Panc1 (cell line): ENCODE measurements at regions not wholly inside any gene's neighbourhood (a gene's known extent, or its start where the extent isn't known, plus 50 kb on each side); places are given as distances from the start of the nearest gene placed in this dataset.

Experiments used
- ATAC-seq: fragments of 200-7000 bp; cut with Tn5 transposase; 2 replicates; pipeline ENCODE4 v1.9.1; 2020; ENCODE audit warnings: mild to moderate bottlenecking, moderate library complexity
- BruUV-seq: library from RNA; stranded (reverse); fragments of 400-500 nt; replicated peaks from 2 replicates; lab custom pipeline; 2021; lab: Mats Ljungman, UMichigan
- CTCF ChIA-PET: fragments of 300-600 bp; sonication (Branson Sonifier 250); formaldehyde crosslinking; loops from one replicate; lab custom pipeline; 2022; ENCODE audit warnings: antibody characterized with exemption; lab: Charles Lee
- POLR2A ChIA-PET: fragments of 300-600 bp; sonication (Branson Sonifier 250); formaldehyde crosslinking; loops from one replicate; lab custom pipeline; 2022; ENCODE audit warnings: antibody characterized with exemption; lab: Charles Lee
- DNase-seq: peaks from one replicate; pipeline ENCODE4 v3.0.0-alpha.2; 2010; ENCODE audit warnings: low read depth, low spot score
- H3K27ac ChIP-seq: 2 replicates; pipeline ENCODE4 v1.5.1; 2011; ENCODE audit warnings: mild to moderate bottlenecking, low read length, inconsistent platforms
- H3K27me3 ChIP-seq: fragments of 200-500 bp; sonication (Bioruptor generic); 2 replicates; pipeline ENCODE4 v1.6.0; 2014; ENCODE audit warnings: low read length, inconsistent platforms; ENCODE audit not compliant: control insufficient read depth, insufficient read depth
- H3K36me3 ChIP-seq: fragments of 200-500 bp; sonication (Bioruptor generic); 2 replicates; pipeline ENCODE4 v1.5.1; 2014; ENCODE audit warnings: inconsistent platforms, mild to moderate bottlenecking, low read length, moderate library complexity; ENCODE audit not compliant: control insufficient read depth, insufficient read depth
- H3K4me1 ChIP-seq: 2 replicates; pipeline ENCODE4 v1.5.1; 2011; ENCODE audit warnings: inconsistent platforms, mild to moderate bottlenecking, low read length, moderate library complexity; ENCODE audit not compliant: control insufficient read depth, insufficient read depth
- H3K4me3 ChIP-seq, 2 experiments: 2 replicates each; pipeline ENCODE4 v1.5.1; 2011 to 2012; ENCODE audit warnings: low read depth in 2 of 2, low read length in 2 of 2, mild to moderate bottlenecking in 2 of 2, inconsistent platforms in 1 of 2, moderate library complexity in 1 of 2
- H3K9me3 ChIP-seq: fragments of 200-500 bp; sonication (Bioruptor generic); 2 replicates; pipeline ENCODE4 v1.5.1; 2014; ENCODE audit warnings: low read depth, mild to moderate bottlenecking, inconsistent platforms, low read length, moderate library complexity; ENCODE audit not compliant: control insufficient read depth, insufficient read depth
- POLR2AphosphoS5 ChIP-seq: IDR thresholded peaks from 2 replicates; pipeline ENCODE4 v1.6.1; 2012; ENCODE audit warnings: mild to moderate bottlenecking, low read depth, low read length, moderate library complexity
- SIN3A ChIP-seq: IDR thresholded peaks from 2 replicates; pipeline ENCODE4 v1.6.1; 2012; ENCODE audit warnings: low read depth, mild to moderate bottlenecking, low read length, moderate library complexity, borderline replicate concordance; ENCODE audit not compliant: insufficient read depth
- TCF7L2 ChIP-seq: IDR thresholded peaks from 2 replicates; pipeline ENCODE4 v1.6.1; 2011; ENCODE audit warnings: mild to moderate bottlenecking, low read depth, low read length, inconsistent platforms
- in situ Hi-C: cut with HindIII; loops from 2 replicates; pipeline ENCODE4 v1.10.0; 2016; ENCODE audit warnings: low sequenced_read_pairs, low pct_unique_long_range_greater_than_20kb
- intact Hi-C: fragments of 100-400 bp; cut with micrococcal nuclease; formaldehyde crosslinking; loops from one replicate; pipeline ENCODE4 v1.10.0; 2022; ENCODE audit not compliant: unreplicated experiment
- TF ChIP-seq, protein P1 (sequence below), 2 experiments: IDR thresholded peaks; 2 replicates each; pipeline ENCODE4 v1.6.1; 2011 to 2012; ENCODE audit warnings: low read depth in 2 of 2, control low read depth in 1 of 2, low read length in 1 of 2, mild to moderate bottlenecking in 1 of 2, moderate library complexity in 1 of 2; ENCODE audit not compliant: insufficient read depth in 1 of 2
- TF ChIP-seq, protein P2 (sequence below): fragments of 450-650 bp; IDR thresholded peaks from 2 replicates; pipeline ENCODE4 v1.5.1; 2017; ENCODE audit warnings: mild to moderate bottlenecking

DNA sequence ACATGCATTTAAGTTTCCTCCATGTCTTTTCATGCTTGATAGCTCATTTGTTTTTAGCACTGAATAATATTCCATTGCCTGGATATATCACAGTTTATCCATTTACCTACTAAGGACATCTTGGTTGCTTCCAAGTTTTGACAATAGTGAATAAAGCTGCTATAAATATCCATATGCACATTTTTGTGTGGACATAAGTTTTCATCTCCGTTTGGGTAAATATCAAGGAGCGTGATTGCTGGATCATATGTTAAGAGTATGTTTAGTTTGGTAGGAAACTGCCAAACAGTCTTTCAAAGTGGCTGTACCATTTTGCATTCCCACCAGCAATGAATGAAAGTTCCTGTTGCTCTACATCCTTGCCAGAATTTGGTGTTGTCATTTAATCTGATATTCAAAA lies 172.5 kb downstream of the DHX15 start:
- no peak for ATAC-seq
- BruUV-seq = no TSS peak
- Histone ChIP-seq H3K9me3 (no peaks in the 10 kb centered on the region), H3K36me3 (no peaks in the 10 kb centered on the region), H3K27ac (no peak overlapping the region), H3K4me3 (no peak overlapping the region), H3K27me3 (no peaks in the 10 kb centered on the region), H3K4me1 (no peaks in the 10 kb centered on the region)
- POLR2A ChIA-PET = no interaction called here
- no peak for DNase-seq
- intact Hi-C loops = no loop called here
- no peak for TF ChIP-seq SIN3A
- TF ChIP-seq, protein P1, sequence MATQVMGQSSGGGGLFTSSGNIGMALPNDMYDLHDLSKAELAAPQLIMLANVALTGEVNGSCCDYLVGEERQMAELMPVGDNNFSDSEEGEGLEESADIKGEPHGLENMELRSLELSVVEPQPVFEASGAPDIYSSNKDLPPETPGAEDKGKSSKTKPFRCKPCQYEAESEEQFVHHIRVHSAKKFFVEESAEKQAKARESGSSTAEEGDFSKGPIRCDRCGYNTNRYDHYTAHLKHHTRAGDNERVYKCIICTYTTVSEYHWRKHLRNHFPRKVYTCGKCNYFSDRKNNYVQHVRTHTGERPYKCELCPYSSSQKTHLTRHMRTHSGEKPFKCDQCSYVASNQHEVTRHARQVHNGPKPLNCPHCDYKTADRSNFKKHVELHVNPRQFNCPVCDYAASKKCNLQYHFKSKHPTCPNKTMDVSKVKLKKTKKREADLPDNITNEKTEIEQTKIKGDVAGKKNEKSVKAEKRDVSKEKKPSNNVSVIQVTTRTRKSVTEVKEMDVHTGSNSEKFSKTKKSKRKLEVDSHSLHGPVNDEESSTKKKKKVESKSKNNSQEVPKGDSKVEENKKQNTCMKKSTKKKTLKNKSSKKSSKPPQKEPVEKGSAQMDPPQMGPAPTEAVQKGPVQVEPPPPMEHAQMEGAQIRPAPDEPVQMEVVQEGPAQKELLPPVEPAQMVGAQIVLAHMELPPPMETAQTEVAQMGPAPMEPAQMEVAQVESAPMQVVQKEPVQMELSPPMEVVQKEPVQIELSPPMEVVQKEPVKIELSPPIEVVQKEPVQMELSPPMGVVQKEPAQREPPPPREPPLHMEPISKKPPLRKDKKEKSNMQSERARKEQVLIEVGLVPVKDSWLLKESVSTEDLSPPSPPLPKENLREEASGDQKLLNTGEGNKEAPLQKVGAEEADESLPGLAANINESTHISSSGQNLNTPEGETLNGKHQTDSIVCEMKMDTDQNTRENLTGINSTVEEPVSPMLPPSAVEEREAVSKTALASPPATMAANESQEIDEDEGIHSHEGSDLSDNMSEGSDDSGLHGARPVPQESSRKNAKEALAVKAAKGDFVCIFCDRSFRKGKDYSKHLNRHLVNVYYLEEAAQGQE (IDR thresholded peaks at IDR 0.05; ENCODE audit: insufficient read depth in 1 of 2, low read depth in 2 of 2, low read length in 1 of 2) = no peak
- no peak for TF ChIP-seq TCF7L2
- TF ChIP-seq, protein P2, sequence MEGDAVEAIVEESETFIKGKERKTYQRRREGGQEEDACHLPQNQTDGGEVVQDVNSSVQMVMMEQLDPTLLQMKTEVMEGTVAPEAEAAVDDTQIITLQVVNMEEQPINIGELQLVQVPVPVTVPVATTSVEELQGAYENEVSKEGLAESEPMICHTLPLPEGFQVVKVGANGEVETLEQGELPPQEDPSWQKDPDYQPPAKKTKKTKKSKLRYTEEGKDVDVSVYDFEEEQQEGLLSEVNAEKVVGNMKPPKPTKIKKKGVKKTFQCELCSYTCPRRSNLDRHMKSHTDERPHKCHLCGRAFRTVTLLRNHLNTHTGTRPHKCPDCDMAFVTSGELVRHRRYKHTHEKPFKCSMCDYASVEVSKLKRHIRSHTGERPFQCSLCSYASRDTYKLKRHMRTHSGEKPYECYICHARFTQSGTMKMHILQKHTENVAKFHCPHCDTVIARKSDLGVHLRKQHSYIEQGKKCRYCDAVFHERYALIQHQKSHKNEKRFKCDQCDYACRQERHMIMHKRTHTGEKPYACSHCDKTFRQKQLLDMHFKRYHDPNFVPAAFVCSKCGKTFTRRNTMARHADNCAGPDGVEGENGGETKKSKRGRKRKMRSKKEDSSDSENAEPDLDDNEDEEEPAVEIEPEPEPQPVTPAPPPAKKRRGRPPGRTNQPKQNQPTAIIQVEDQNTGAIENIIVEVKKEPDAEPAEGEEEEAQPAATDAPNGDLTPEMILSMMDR = no peak
- TF ChIP-seq POLR2AphosphoS5 = no peak
- in situ Hi-C loops = no loop called here
- CTCF ChIA-PET = no interaction called here

DNA sequence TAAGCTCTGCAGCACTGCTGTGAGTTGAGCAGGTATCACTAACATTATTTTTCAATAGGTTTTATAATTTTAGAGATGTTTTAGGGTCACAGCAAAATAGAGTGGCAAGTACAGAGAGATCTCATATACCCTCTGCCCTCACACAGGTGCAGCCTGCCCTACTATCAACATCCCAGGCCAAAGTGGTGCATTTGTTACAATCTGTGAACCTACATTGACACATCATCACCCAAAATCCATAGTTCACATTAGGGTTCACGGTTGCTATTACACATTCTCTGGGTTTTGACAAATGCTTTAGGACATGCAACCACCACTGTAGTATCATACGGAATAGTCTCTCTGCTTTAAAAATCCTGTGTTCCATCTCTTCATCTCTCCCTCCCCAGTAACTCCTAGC lies 173.1 kb downstream of the DHX15 start:
- intact Hi-C loops (no loop called here), in situ Hi-C loops (no loop called here)
- Histone ChIP-seq H3K36me3 (no peaks in the 10 kb centered on the region), H3K4me3 (no peak overlapping the region), H3K9me3 (no peaks in the 10 kb centered on the region), H3K27me3 (no peaks in the 10 kb centered on the region), H3K4me1 (no peaks in the 10 kb centered on the region), H3K27ac (no peak overlapping the region)
- DNase-seq (no peak), ATAC-seq (no peak)
- ChIA-PET CTCF (no interaction called here), POLR2A (no interaction called here)
- no TSS peak for BruUV-seq
- TF ChIP-seq SIN3A = no peak
- TF ChIP-seq, protein P1 (IDR thresholded peaks at IDR 0.05; ENCODE audit: insufficient read depth in 1 of 2, low read depth in 2 of 2, low read length in 1 of 2) = no peak
- TF ChIP-seq POLR2AphosphoS5 = no peak
- TF ChIP-seq TCF7L2 = no peak
